Thyroid gland (tissue), 4 donors: ENCODE measurements at regions not wholly inside any gene's neighbourhood (a gene's known extent, or its start where the extent isn't known, plus 50 kb on each side); places are given as distances from the start of the nearest gene placed in this dataset.

Experiments used
- DNase-seq, 2 donors: peaks; one replicate each; pipeline ENCODE4 v3.0.0-alpha.2; 2019
- H3K27ac ChIP-seq, 3 donors: fragments of 200-600 bp; sonication (generic); 1 replicate in 2 of 3; 2 replicates in 1 of 3; pipeline ENCODE4 v1.5.1; 2016 to 2019; ENCODE audit warnings: mild to moderate bottlenecking in 1 of 3, moderate library complexity in 1 of 3
- H3K27me3 ChIP-seq: fragments of 200-600 bp; sonication (generic); one replicate; pipeline ENCODE4 v1.5.1; 2019
- H3K36me3 ChIP-seq, 2 donors: fragments of 200-600 bp; sonication (generic); one replicate each; pipeline ENCODE4 v1.5.1; 2016 to 2019
- H3K4me1 ChIP-seq, 2 donors: fragments of 200-600 bp; sonication (generic); one replicate each; pipeline ENCODE4 v1.5.1; 2017 to 2019
- H3K4me3 ChIP-seq, 3 donors: fragments of 200-600 bp; sonication (generic); replicated peaks in 1 of 3; 1 replicate in 2 of 3; 2 replicates in 1 of 3; pipeline ENCODE4 v1.5.1; 2016; ENCODE audit warnings: mild to moderate bottlenecking in 1 of 3
- H3K9me3 ChIP-seq: fragments of 200-600 bp; sonication (generic); one replicate; pipeline ENCODE4 v1.5.1; 2017
- CTCF ChIP-seq, 6 experiments: fragments of 200-600 bp in 3 of 6; fragments of 450-650 bp in 3 of 6; sonication (generic) in 3 of 6; IDR thresholded peaks; one replicate each; pipeline ENCODE4 v1.5.1; 2016 to 2019; ENCODE audit warnings: antibody characterized with exemption in 6 of 6, mild to moderate bottlenecking in 2 of 6, inconsistent platforms in 1 of 6, moderate library complexity in 1 of 6
- POLR2A ChIP-seq, 2 donors: fragments of 450-650 bp; IDR thresholded peaks; one replicate each; pipeline ENCODE4 v1.6.1; 2017; ENCODE audit warnings: antibody characterized with exemption in 2 of 2, mild to moderate bottlenecking in 2 of 2, moderate library complexity in 1 of 2
- whole genome bisulfite sequencing, 2 donors: methylation state at CpG; one replicate each; pipeline ENCODE4 v1.1.5; 2017; 5-methylcytosine and 5-hydroxymethylcytosine counted together
- intact Hi-C: fragments of 100-400 bp; cut with DNase I; formaldehyde crosslinking; loops from one replicate; pipeline ENCODE4 v1.15.1; 2023

GRCh38 chr3:72258361-72259141 lies 473.6 kb upstream of the PROK2 start:
- TF ChIP-seq CTCF (IDR thresholded peaks at IDR 0.05) (no peak), POLR2A (IDR thresholded peaks at IDR 0.05) (no peak)
- Histone ChIP-seq H3K9me3 (no peaks in the 10 kb centered on the region), H3K4me3 (no peak overlapping the region), H3K36me3 (no peaks in the 10 kb centered on the region), H3K27me3 (no peaks in the 10 kb centered on the region), H3K4me1 (peaks cover 10 to 16% of the 10 kb centered on the region in 2 donors), H3K27ac (no peak overlapping the region)
- intact Hi-C loops, result no loop called here
- 57 to 59% methylated on average over 15 to 17 of the region's 17 CpGs for WGBS, 2 donors
- no peak for DNase-seq

GRCh38 chr3:72257738-72258137 lies 472.8 kb upstream of the PROK2 start:
- Histone ChIP-seq H3K36me3 (no peaks in the 10 kb centered on the region), H3K4me3 (no peak overlapping the region), H3K4me1 (peaks cover 10 to 16% of the 10 kb centered on the region in 2 donors), H3K9me3 (no peaks in the 10 kb centered on the region), H3K27me3 (no peaks in the 10 kb centered on the region), H3K27ac (no peak overlapping the region)
- intact Hi-C loops, result no loop called here
- no peak for DNase-seq
- 100% methylated on average over 2 of the region's 2 CpGs for WGBS, 2 donors
- no peak for TF ChIP-seq POLR2A (IDR thresholded peaks at IDR 0.05)
- no peak for TF ChIP-seq CTCF (IDR thresholded peaks at IDR 0.05)

GRCh38 chr3:72257203-72257602 lies 472.3 kb upstream of the PROK2 start:
- TF ChIP-seq POLR2A (IDR thresholded peaks at IDR 0.05) (no peak), CTCF (IDR thresholded peaks at IDR 0.05) (no peak)
- no peak overlapping the region for H3K27ac ChIP-seq
- H3K36me3 ChIP-seq, result no peaks in the 10 kb centered on the region
- H3K27me3 ChIP-seq, result no peaks in the 10 kb centered on the region
- no peaks in the 10 kb centered on the region for H3K9me3 ChIP-seq
- no peak overlapping the region for H3K4me3 ChIP-seq
- H3K4me1 ChIP-seq, result peaks cover 10 to 16% of the 10 kb centered on the region in 2 donors
- DNase-seq, result no peak
- intact Hi-C loops, result no loop called here
- 94 to 95% methylated on average over 4 of the region's 4 CpGs for WGBS, 2 donors

GRCh38 chr3:72256716-72257115 lies 471.8 kb upstream of the PROK2 start:
- Histone ChIP-seq H3K27me3 (no peaks in the 10 kb centered on the region), H3K27ac (no peak overlapping the region), H3K36me3 (no peaks in the 10 kb centered on the region), H3K4me3 (no peak overlapping the region), H3K9me3 (no peaks in the 10 kb centered on the region), H3K4me1 (peaks cover 10 to 16% of the 10 kb centered on the region in 2 donors)
- 90 to 97% methylated on average over 6 of the region's 6 CpGs for WGBS, 2 donors
- TF ChIP-seq POLR2A (IDR thresholded peaks at IDR 0.05), result no peak
- TF ChIP-seq CTCF (IDR thresholded peaks at IDR 0.05), result no peak
- DNase-seq, result no peak
- intact Hi-C loops, result no loop called here

- intact Hi-C loops, result no loop called here
- peaks cover 10 to 16% of the 10 kb centered on the region in 2 donors for H3K4me1 ChIP-seq
- H3K9me3 ChIP-seq, result no peaks in the 10 kb centered on the region
- no peak for TF ChIP-seq POLR2A (IDR thresholded peaks at IDR 0.05)
- TF ChIP-seq CTCF (IDR thresholded peaks at IDR 0.05), result no peak
- peak; percentile 48 to 63 for DNase-seq
- no peaks in the 10 kb centered on the region for H3K36me3 ChIP-seq
- H3K27ac ChIP-seq, result no peak overlapping the region
- 37 to 39% methylated on average over 13 to 14 of the region's 14 CpGs for WGBS, 2 donors
- H3K4me3 ChIP-seq, result no peak overlapping the region
- no peaks in the 10 kb centered on the region for H3K27me3 ChIP-seq
These were observed 471.0 kb upstream of the PROK2 start for GRCh38 chr3:72255791-72256559.
